ENCODE measurements at regions not wholly inside any gene's neighbourhood (a gene's known extent, or its start where the extent isn't known, plus 50 kb on each side); places are given as distances from the start of the nearest gene placed in this dataset.
A peak's percentile ranks its signal among the peaks of the same experiment; 100 is the strongest.

DNA sequence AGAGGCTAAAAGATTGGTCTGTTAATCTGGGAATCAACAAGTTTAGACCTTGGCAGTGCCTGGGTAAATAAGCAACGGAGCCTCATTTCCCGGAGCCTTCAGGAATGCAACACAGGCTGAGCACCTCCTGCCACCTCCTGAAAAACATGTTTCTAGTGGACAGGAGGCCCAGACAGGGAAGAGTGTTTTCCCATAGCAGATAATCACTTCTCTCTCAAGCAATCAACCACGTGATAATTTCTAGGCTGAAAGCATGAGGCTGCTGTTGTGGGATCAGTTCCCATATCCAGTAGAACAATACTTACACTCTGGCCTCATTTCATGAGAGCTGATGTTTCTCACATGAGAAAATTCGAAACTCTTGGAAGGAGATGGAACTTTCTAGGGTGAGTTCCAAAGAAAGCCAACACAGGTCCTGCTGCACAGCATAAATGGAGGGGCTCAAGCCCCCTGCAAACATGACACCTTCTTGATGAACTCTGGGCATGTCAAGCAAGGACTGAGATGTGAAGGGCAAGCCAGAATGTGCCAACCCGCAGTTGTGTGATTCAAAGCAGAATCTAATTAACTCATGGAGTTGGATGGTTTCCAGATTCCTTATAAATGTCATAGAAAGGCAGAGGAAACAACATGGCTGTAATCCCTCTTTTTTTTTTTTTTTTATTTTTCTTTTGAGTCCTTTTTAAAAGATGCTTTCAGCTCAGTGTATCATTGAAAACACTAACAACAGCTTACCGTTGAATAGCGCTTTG lies 228.5 kb upstream of the SESN3 start:
- Mint-ChIP-seq H3K9me3 (peaks cover 11% of the 10 kb centered on the region), H3K27me3 (no peaks in the 10 kb centered on the region), H3K27ac (no peak overlapping the region), H3K4me1 (peaks cover 7% of the 10 kb centered on the region), H3K4me3 (no peak overlapping the region), H3K36me3 (peaks cover 4% of the 10 kb centered on the region)
- CTCF ChIA-PET: no interaction called here
- no peak for DNase-seq

GRCh38 chr11:95456714-95457491 lies 225.9 kb upstream of the SESN3 start:
- Mint-ChIP-seq H3K4me3 (no peak overlapping the region), H3K36me3 (peaks cover 4% of the 10 kb centered on the region), H3K9me3 (peaks cover 9% of the 10 kb centered on the region), H3K4me1 (peaks cover 7% of the 10 kb centered on the region), H3K27ac (no peak overlapping the region), H3K27me3 (no peaks in the 10 kb centered on the region)
- no peak for DNase-seq
- CTCF ChIA-PET: no interaction called here

DNA sequence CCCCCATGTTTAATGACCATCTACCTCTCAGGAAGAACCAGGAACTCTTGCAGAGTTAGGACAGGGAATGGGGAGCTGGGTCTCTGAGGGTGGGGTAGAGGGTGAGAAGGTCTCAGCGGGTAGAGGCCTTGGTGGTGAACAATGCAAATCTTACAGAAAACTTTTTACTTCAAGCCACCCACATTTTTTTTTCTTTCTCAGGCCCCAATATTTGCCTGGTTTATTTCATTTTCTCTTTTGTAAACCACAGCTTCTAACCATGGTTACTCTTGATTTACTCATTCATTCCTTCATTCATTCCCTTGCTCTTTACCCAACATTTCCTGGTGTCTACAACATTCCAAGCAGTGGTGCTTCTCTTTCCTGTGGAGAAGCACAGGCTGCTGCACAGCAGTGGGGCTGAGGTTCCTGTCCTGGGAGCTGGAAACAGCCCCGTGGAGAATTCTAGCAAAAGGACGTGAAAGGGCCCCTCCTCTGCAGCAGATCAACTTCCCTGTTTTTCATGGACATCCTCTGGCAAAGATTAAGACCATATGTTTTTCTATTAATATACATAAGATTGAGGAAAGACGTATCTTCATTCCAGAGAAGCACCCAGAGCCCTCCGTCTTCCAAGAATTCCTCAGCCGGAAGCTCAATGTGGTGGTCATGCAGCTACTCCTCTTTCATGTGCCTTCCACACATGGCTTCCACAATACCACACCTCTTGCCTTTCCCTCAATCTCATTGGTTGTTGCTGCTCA lies 224.4 kb upstream of the SESN3 start:
- DNase-seq: no peak
- H3K4me3 Mint-ChIP-seq: no peak overlapping the region
- peaks cover 7% of the 10 kb centered on the region for H3K4me1 Mint-ChIP-seq
- no peaks in the 10 kb centered on the region for H3K9me3 Mint-ChIP-seq
- CTCF ChIA-PET: no interaction called here
- no peaks in the 10 kb centered on the region for H3K27me3 Mint-ChIP-seq
- H3K27ac Mint-ChIP-seq: no peak overlapping the region
- no peaks in the 10 kb centered on the region for H3K36me3 Mint-ChIP-seq

DNA sequence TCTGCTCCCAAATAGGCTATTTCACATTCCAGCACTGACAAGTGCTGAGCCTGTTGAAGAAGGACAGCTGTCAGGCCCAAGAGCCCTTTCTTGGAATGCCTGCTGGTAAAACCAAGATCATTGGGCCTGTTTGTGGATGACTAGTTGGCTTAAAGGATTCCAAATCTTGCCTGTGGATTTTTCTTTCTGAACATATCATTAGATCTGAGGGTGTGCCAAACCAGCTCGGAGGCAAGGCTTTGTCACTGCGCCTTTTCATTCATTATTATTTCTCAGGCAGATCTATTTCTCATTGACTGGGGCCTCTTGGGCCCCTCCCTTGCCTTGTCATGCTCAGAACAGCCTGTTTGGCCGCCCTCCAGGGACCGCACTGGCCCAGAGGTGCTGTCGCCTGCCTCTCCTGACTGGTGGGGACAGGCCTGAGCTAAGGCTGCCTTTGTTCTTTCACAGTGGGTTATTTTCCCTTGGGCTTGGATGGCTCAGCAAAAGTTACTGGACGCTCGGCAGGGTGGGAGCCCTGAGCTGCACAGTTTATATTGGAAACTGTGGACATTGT lies 222.7 kb upstream of the SESN3 start:
- Mint-ChIP-seq H3K4me1 (peaks cover 7% of the 10 kb centered on the region), H3K4me3 (no peak overlapping the region), H3K9me3 (no peaks in the 10 kb centered on the region), H3K36me3 (no peaks in the 10 kb centered on the region), H3K27me3 (no peaks in the 10 kb centered on the region), H3K27ac (no peak overlapping the region)
- CTCF ChIA-PET: interaction anchor here (1.2 kb wide), 1 partner anchor 20 kb away, joined by 3 read pairs; no protein-coding TSS in a partner anchor
- DNase-seq: no peak

GRCh38 chr11:95451682-95452081 lies 220.7 kb upstream of the SESN3 start:
- H3K27ac Mint-ChIP-seq: no peak overlapping the region
- no peaks in the 10 kb centered on the region for H3K9me3 Mint-ChIP-seq
- no peak overlapping the region for H3K4me3 Mint-ChIP-seq
- CTCF ChIA-PET: no interaction called here
- no peak for DNase-seq
- peaks cover 7% of the 10 kb centered on the region for H3K4me1 Mint-ChIP-seq
- no peaks in the 10 kb centered on the region for H3K36me3 Mint-ChIP-seq
- H3K27me3 Mint-ChIP-seq: no peaks in the 10 kb centered on the region

DNA sequence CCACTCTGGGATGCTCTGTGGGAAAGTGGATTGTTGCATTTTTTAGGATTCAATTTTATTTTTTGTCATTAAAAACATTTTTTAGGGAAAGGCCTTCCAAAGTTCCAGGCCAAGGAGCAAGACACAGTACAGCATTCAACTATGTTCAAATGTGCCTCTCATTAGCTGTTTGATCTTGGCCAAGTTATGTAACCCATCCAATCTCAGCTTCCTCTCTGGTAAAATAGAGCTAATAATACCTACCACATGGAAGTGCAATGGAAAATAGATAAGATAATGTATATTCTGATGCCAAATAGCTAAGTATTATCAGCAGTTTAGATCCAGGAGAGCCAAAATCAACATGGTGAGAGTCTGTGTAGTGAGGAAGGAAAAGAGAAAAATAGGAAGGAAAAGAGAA lies 220.3 kb upstream of the SESN3 start:
- CTCF ChIA-PET: no interaction called here
- peaks cover 7% of the 10 kb centered on the region for H3K4me1 Mint-ChIP-seq
- no peak overlapping the region for H3K4me3 Mint-ChIP-seq
- H3K27me3 Mint-ChIP-seq: no peaks in the 10 kb centered on the region
- H3K9me3 Mint-ChIP-seq: no peaks in the 10 kb centered on the region
- H3K36me3 Mint-ChIP-seq: no peaks in the 10 kb centered on the region
- DNase-seq: no peak
- H3K27ac Mint-ChIP-seq: no peak overlapping the region

GRCh38 chr11:95450547-95451123 lies 219.6 kb upstream of the SESN3 start:
- DNase-seq: no peak

GRCh38 chr11:95445746-95446333 lies 214.8 kb upstream of the SESN3 start:
- Mint-ChIP-seq H3K36me3 (no peaks in the 10 kb centered on the region), H3K4me1 (peaks cover 9% of the 10 kb centered on the region), H3K27me3 (no peaks in the 10 kb centered on the region), H3K27ac (no peak overlapping the region), H3K9me3 (peaks cover 3% of the 10 kb centered on the region), H3K4me3 (no peak overlapping the region)
- CTCF ChIA-PET: no interaction called here
- no peak for DNase-seq

More at GRCh38 chr11:95450547-95451123, 219.6 kb upstream of the SESN3 start:
- CTCF ChIA-PET: no interaction called here
- no peaks in the 10 kb centered on the region for H3K9me3 Mint-ChIP-seq
- H3K27ac Mint-ChIP-seq: no peak overlapping the region
- no peak overlapping the region for H3K4me3 Mint-ChIP-seq
- H3K27me3 Mint-ChIP-seq: no peaks in the 10 kb centered on the region
- peaks cover 7% of the 10 kb centered on the region for H3K4me1 Mint-ChIP-seq
- H3K36me3 Mint-ChIP-seq: no peaks in the 10 kb centered on the region

- Mint-ChIP-seq H3K9me3 (peaks cover 3% of the 10 kb centered on the region), H3K27ac (no peak overlapping the region), H3K36me3 (no peaks in the 10 kb centered on the region), H3K27me3 (no peaks in the 10 kb centered on the region), H3K4me3 (no peak overlapping the region), H3K4me1 (peaks cover 9% of the 10 kb centered on the region)
- DNase-seq: no peak
- CTCF ChIA-PET: no interaction called here
Measured at GRCh38 chr11:95444309-95445241, 213.6 kb upstream of the SESN3 start.

GRCh38 chr11:95443386-95443785 lies 212.4 kb upstream of the SESN3 start:
- H3K36me3 Mint-ChIP-seq: no peaks in the 10 kb centered on the region
- DNase-seq: peak; percentile 29
- H3K4me3 Mint-ChIP-seq: no peak overlapping the region
- no peak overlapping the region for H3K27ac Mint-ChIP-seq
- no peaks in the 10 kb centered on the region for H3K27me3 Mint-ChIP-seq
- CTCF ChIA-PET: interaction anchor here (1.0 to 1.5 kb wide), 2 partner anchors 262 to 289 kb away, joined by 3 to 4 read pairs; no protein-coding TSS in a partner anchor
- peaks cover 9% of the 10 kb centered on the region for H3K4me1 Mint-ChIP-seq
- H3K9me3 Mint-ChIP-seq: peaks cover 3% of the 10 kb centered on the region

DNA sequence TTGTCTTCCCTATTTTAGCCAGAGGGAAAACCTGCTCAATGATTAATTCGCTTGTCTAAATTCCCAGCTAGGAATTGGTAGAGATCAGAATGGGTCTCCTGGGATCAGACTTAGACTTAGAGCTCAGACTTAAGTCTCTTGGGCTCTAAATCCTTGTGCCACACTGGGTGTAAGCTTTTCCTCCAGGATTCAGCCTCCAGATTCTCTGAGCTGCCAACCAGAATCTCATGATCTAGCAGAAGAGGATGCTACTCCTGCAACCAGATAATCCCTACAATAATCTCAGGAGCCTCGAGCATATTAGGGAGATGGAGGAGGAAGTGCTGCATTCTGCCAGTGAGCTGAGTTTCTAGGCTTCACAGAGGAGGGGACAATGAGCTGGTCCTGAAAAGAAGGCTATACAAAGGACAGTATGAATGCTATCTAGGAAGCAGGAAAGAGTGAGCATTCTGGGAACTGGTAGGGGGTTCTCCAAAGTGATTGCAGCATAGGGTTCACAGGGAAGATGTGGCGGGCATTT lies 211.6 kb upstream of the SESN3 start:
- Mint-ChIP-seq H3K36me3 (no peaks in the 10 kb centered on the region), H3K4me1 (peaks cover 9% of the 10 kb centered on the region), H3K9me3 (peaks cover 3% of the 10 kb centered on the region), H3K4me3 (no peak overlapping the region), H3K27ac (no peak overlapping the region), H3K27me3 (no peaks in the 10 kb centered on the region)
- CTCF ChIA-PET: interaction anchor here (1.0 to 1.5 kb wide), 2 partner anchors 263 to 288 kb away, joined by 3 to 4 read pairs; no protein-coding TSS in a partner anchor
- DNase-seq: no peak

GRCh38 chr11:95435628-95436353 lies 204.8 kb upstream of the SESN3 start:
- Mint-ChIP-seq H3K27ac (no peak overlapping the region), H3K36me3 (peaks cover 3% of the 10 kb centered on the region), H3K4me1 (peaks cover 28% of the 10 kb centered on the region), H3K9me3 (peaks cover 4% of the 10 kb centered on the region), H3K27me3 (peaks cover 5% of the 10 kb centered on the region), H3K4me3 (no peak overlapping the region)
- CTCF ChIA-PET: no interaction called here
- no peak for DNase-seq

Data from activated naive CD4-positive, alpha-beta T cell treated with anti-CD3 and anti-CD28 coated beads, Interleukin-2, amount 10 ng/mL, durations not matched to agents 7 days and 5 days (primary cell).